ENCODE measurements at regions not wholly inside any gene's neighbourhood (a gene's known extent, or its start where the extent isn't known, plus 50 kb on each side); places are given as distances from the start of the nearest gene placed in this dataset.

GRCh38 chr2:66853585-66853984 lies 418.7 kb downstream of the MEIS1 start:
- intact Hi-C loops (cut with micrococcal nuclease), result no loop called here
- Mint-ChIP-seq H3K4me3 (no peak overlapping the region), H3K27me3 (no peaks in the 10 kb centered on the region), H3K36me3 (ENCODE audit: low read depth) (no peaks in the 10 kb centered on the region), H3K27ac (no peak overlapping the region), H3K4me1 (no peaks in the 10 kb centered on the region), H3K9me3 (no peaks in the 10 kb centered on the region)
- ChIA-PET CTCF (no interaction called here), POLR2A (no interaction called here)
- ATAC-seq (ENCODE audit: low read depth) (no peak), DNase-seq (no peak)
- TF ChIP-seq CTCF (IDR thresholded peaks at IDR 0.05), result no peak

GRCh38 chr2:66854298-66854697 lies 419.4 kb downstream of the MEIS1 start:
- H3K27ac Mint-ChIP-seq, result no peak overlapping the region
- CTCF ChIA-PET, result no interaction called here

GRCh38 chr2:66862885-66863650 lies 428.1 kb downstream of the MEIS1 start:
- H3K9me3 Mint-ChIP-seq, result no peaks in the 10 kb centered on the region
- H3K4me1 Mint-ChIP-seq, result no peaks in the 10 kb centered on the region
- H3K27ac Mint-ChIP-seq, result no peak overlapping the region
- ChIA-PET CTCF (no interaction called here), POLR2A (no interaction called here)
- no peak for ATAC-seq (ENCODE audit: low read depth)
- no peak overlapping the region for H3K4me3 Mint-ChIP-seq
- no peaks in the 10 kb centered on the region for H3K36me3 Mint-ChIP-seq (ENCODE audit: low read depth)
- intact Hi-C loops (cut with micrococcal nuclease), result no loop called here
- TF ChIP-seq CTCF (IDR thresholded peaks at IDR 0.05), result no peak
- no peak for DNase-seq
- no peaks in the 10 kb centered on the region for H3K27me3 Mint-ChIP-seq

More at GRCh38 chr2:66854298-66854697, 419.4 kb downstream of the MEIS1 start:
- no peak overlapping the region for H3K4me3 Mint-ChIP-seq
- intact Hi-C loops (cut with micrococcal nuclease), result no loop called here
- no peak for DNase-seq
- H3K36me3 Mint-ChIP-seq (ENCODE audit: low read depth), result no peaks in the 10 kb centered on the region
- no peaks in the 10 kb centered on the region for H3K9me3 Mint-ChIP-seq
- no peak for TF ChIP-seq CTCF (IDR thresholded peaks at IDR 0.05)
- POLR2A ChIA-PET, result no interaction called here
- no peaks in the 10 kb centered on the region for H3K4me1 Mint-ChIP-seq
- H3K27me3 Mint-ChIP-seq, result no peaks in the 10 kb centered on the region
- no peak for ATAC-seq (ENCODE audit: low read depth)

DNA sequence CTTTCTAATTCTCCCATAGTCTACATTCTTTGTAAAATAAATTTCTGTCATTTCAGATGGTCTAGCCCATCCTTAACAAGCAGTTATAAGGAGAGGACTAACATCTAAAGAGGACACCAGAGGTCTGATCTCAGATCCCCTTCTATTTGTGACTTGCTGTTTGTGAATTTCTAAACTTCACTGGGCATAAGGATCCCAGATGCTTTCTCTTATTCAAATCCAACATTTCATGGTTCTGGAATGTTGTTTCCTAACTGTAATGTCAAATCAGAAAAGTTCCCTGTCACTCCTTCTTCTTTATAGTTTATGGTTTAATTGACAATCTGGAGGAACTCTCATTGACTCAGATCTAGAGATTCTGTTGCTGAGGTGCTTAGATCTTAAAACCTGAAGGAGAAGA lies 430.2 kb downstream of the MEIS1 start:
- H3K27ac Mint-ChIP-seq, result no peak overlapping the region
- peaks cover 3% of the 10 kb centered on the region for H3K27me3 Mint-ChIP-seq
- H3K4me3 Mint-ChIP-seq, result no peak overlapping the region
- ATAC-seq (ENCODE audit: low read depth), result no peak
- no peaks in the 10 kb centered on the region for H3K9me3 Mint-ChIP-seq
- no peak for DNase-seq
- ChIA-PET POLR2A (no interaction called here), CTCF (no interaction called here)
- no peak for TF ChIP-seq CTCF (IDR thresholded peaks at IDR 0.05)
- no peaks in the 10 kb centered on the region for H3K4me1 Mint-ChIP-seq
- no peaks in the 10 kb centered on the region for H3K36me3 Mint-ChIP-seq (ENCODE audit: low read depth)
- intact Hi-C loops (cut with micrococcal nuclease), result no loop called here

GRCh38 chr2:66866331-66867062 lies 431.6 kb downstream of the MEIS1 start:
- ChIA-PET POLR2A (no interaction called here), CTCF (no interaction called here)
- Mint-ChIP-seq H3K36me3 (ENCODE audit: low read depth) (no peaks in the 10 kb centered on the region), H3K27me3 (peaks cover 3% of the 10 kb centered on the region), H3K4me3 (no peak overlapping the region), H3K9me3 (no peaks in the 10 kb centered on the region), H3K27ac (no peak overlapping the region), H3K4me1 (no peaks in the 10 kb centered on the region)
- ATAC-seq (ENCODE audit: low read depth) (no peak), DNase-seq (no peak)
- intact Hi-C loops (cut with micrococcal nuclease), result no loop called here
- no peak for TF ChIP-seq CTCF (IDR thresholded peaks at IDR 0.05)

Measured in activated B cell treated with CpG ODN at 0.5 μM for 24 hours (primary cell).